Fibroblast of lung (primary cell): ENCODE measurements at regions not wholly inside any gene's neighbourhood (a gene's known extent, or its start where the extent isn't known, plus 50 kb on each side); places are given as distances from the start of the nearest gene placed in this dataset.
"Not testable (repeated sequence)": the region's sequence is repeated elsewhere in the genome, so short reads cannot be mapped to it uniquely, and the experiment has no call there.

Experiments
- EZH2 ChIP-seq: IDR thresholded peaks from 2 replicates; pipeline ENCODE4 v1.5.1; 2012; ENCODE audit warnings: low read length, control low read depth, mild to moderate bottlenecking; ENCODE audit errors: missing control alignments
- TF ChIP-seq, protein P1 (sequence below), 2 donors: IDR thresholded peaks in 1 of 2; conservative IDR thresholded peaks in 1 of 2; 1 replicate in 1 of 2; 2 replicates in 1 of 2; pipeline ENCODE4 v1.5.1; 2011 to 2012; ENCODE audit warnings: low read length in 2 of 2, control low read depth in 1 of 2, inconsistent platforms in 1 of 2, low read depth in 1 of 2, mild to moderate bottlenecking in 1 of 2

GRCh38 chr4:174045829-174046228 lies 237.6 kb downstream of the FBXO8 start:
- TF ChIP-seq, protein P1, sequence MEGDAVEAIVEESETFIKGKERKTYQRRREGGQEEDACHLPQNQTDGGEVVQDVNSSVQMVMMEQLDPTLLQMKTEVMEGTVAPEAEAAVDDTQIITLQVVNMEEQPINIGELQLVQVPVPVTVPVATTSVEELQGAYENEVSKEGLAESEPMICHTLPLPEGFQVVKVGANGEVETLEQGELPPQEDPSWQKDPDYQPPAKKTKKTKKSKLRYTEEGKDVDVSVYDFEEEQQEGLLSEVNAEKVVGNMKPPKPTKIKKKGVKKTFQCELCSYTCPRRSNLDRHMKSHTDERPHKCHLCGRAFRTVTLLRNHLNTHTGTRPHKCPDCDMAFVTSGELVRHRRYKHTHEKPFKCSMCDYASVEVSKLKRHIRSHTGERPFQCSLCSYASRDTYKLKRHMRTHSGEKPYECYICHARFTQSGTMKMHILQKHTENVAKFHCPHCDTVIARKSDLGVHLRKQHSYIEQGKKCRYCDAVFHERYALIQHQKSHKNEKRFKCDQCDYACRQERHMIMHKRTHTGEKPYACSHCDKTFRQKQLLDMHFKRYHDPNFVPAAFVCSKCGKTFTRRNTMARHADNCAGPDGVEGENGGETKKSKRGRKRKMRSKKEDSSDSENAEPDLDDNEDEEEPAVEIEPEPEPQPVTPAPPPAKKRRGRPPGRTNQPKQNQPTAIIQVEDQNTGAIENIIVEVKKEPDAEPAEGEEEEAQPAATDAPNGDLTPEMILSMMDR (conservative IDR thresholded peaks at IDR 0.05 in 1 of 2, IDR thresholded peaks at IDR 0.05 in 1 of 2; ENCODE audit: low read depth in 1 of 2, low read length in 2 of 2) = not testable (repeated sequence)
- not testable (repeated sequence) for TF ChIP-seq EZH2
